Renal pelvis (tissue), 1 donor: ENCODE measurements at regions not wholly inside any gene's neighbourhood (a gene's known extent, or its start where the extent isn't known, plus 50 kb on each side); places are given as distances from the start of the nearest gene placed in this dataset.
A peak's percentile ranks its signal among the peaks of the same experiment; 100 is the strongest.
"Not testable (repeated sequence)": the region's sequence is repeated elsewhere in the genome, so short reads cannot be mapped to it uniquely, and the experiment has no call there.

ENCODE experiments used
- DNase-seq: peaks from one replicate; pipeline ENCODE4 v3.0.0-alpha.2; 2013

DNA sequence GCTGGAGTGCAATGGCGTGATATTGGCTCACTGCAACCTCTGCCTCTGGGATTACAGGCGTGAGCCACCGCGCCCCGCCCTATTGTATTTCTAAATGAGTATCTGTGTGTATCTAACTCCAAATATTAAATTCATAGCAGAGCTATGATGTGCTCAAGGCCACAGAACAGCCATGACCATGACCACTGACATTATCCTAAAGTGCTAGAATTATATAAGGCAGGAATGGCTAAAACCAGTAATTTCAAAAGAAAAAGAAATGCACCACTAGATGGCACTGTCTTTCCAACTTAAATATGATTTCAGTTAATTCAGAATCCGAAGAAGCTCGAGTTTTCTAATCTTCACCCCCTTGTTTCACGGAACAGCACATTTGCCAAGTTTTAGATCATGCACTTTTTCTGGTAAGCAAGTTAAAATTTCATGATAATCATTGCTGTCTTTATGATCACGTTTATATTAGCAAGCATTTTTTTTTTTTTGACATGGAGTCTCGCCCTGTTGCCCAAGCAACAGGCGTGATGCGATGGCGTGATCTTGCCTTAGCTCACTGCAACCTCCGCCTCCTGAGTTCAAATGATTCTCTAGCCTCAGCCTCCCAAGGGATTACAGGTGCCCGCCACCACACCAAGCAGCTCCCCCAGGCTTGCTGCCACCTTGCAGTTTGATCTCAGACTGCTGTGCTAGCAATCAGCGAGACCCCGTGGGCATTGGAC lies 65.3 kb downstream of the OR13A1 start:
- DNase-seq = peak; percentile 54

DNA sequence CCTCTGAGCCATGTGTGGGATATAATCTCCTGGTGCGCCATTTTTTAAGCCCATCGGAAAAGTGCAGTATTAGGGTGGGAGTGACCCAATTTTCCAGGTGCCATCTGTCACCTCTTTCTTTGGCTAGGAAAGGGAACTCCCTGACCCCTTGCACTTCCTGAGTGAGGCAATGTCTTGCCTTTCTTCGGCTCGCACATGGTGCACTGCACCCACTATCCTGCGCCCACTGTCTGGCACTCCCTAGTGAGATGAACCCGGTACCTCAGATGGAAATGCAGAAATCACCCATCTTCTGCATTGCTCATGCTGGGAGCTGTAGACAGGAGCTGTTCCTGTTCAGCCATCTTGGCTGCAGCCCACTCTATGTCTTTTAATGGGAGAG lies 64.7 kb downstream of the OR13A1 start:
- DNase-seq = not testable (repeated sequence)
